ENCODE measurements at regions not wholly inside any gene's neighbourhood (a gene's known extent, or its start where the extent isn't known, plus 50 kb on each side); places are given as distances from the start of the nearest gene placed in this dataset.
"Not testable (repeated sequence)": the region's sequence is repeated elsewhere in the genome, so short reads cannot be mapped to it uniquely, and the experiment has no call there.

GRCh38 chr9:75201480-75202209, 113.3 kb downstream of the OSTF1 start (continued):
- TF ChIP-seq ATF4 (CRISPR knock-in tag; IDR thresholded peaks at IDR 0.05) (no peak), ZNF598 (CRISPR knock-in tag; IDR thresholded peaks at IDR 0.05; ENCODE audit: borderline replicate concordance) (no peak)

- H3K27me3 ChIP-seq (ENCODE audit: control insufficient read depth in 1 of 2, insufficient read depth in 2 of 2, low read length in 2 of 2); H3K9ac ChIP-seq (ENCODE audit: insufficient read depth, low read depth, low read length); POLR2A ChIA-PET; CTCF ChIA-PET (ENCODE audit: low intra/inter-chr PET ratio, low total read pairs); H3K79me2 ChIP-seq (ENCODE audit: insufficient read depth, low read length); H3K4me3 ChIP-seq (replicated peaks in 1 of 3; ENCODE audit: insufficient read depth in 1 of 3, low read depth in 2 of 3, low read length in 3 of 3); H3K27ac ChIP-seq (ENCODE audit: extremely low read length, insufficient read depth, low read length); H3K36me3 ChIP-seq (replicated peaks in 1 of 2; ENCODE audit: control insufficient read depth in 1 of 2, insufficient read depth in 2 of 2, low read length in 2 of 2); H3K4me1 ChIP-seq (ENCODE audit: insufficient read depth, low read length); in situ Hi-C loops (cut with HindIII; ENCODE audit: extremely low pct_ligation_motif_present, low pct_unique_long_range_greater_than_20kb); H3K9me3 ChIP-seq (ENCODE audit: low read length); H2AFZ ChIP-seq (ENCODE audit: low read length); H4K20me1 ChIP-seq (ENCODE audit: insufficient read depth, low read length); FAIRE-seq; intact Hi-C loops (cut with micrococcal nuclease; ENCODE audit: unreplicated experiment); ATAC-seq; BruUV-seq (replicated peaks); DNase-seq (ENCODE audit: low spot score); TF ChIP-seq FOXA1 (IDR thresholded peaks at IDR 0.05): not testable (repeated sequence)
- TF ChIP-seq ZMYM4 (CRISPR knock-in tag; IDR thresholded peaks at IDR 0.05) = 0 out of 2 replicates have a peak, but pooled peaks have one; percentile 24
- TF ChIP-seq, protein P1, sequence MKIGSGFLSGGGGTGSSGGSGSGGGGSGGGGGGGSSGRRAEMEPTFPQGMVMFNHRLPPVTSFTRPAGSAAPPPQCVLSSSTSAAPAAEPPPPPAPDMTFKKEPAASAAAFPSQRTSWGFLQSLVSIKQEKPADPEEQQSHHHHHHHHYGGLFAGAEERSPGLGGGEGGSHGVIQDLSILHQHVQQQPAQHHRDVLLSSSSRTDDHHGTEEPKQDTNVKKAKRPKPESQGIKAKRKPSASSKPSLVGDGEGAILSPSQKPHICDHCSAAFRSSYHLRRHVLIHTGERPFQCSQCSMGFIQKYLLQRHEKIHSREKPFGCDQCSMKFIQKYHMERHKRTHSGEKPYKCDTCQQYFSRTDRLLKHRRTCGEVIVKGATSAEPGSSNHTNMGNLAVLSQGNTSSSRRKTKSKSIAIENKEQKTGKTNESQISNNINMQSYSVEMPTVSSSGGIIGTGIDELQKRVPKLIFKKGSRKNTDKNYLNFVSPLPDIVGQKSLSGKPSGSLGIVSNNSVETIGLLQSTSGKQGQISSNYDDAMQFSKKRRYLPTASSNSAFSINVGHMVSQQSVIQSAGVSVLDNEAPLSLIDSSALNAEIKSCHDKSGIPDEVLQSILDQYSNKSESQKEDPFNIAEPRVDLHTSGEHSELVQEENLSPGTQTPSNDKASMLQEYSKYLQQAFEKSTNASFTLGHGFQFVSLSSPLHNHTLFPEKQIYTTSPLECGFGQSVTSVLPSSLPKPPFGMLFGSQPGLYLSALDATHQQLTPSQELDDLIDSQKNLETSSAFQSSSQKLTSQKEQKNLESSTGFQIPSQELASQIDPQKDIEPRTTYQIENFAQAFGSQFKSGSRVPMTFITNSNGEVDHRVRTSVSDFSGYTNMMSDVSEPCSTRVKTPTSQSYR (CRISPR knock-in tag; IDR thresholded peaks at IDR 0.05; ENCODE audit: borderline replicate concordance) = peak; percentile 92
- TF ChIP-seq, protein P2, sequence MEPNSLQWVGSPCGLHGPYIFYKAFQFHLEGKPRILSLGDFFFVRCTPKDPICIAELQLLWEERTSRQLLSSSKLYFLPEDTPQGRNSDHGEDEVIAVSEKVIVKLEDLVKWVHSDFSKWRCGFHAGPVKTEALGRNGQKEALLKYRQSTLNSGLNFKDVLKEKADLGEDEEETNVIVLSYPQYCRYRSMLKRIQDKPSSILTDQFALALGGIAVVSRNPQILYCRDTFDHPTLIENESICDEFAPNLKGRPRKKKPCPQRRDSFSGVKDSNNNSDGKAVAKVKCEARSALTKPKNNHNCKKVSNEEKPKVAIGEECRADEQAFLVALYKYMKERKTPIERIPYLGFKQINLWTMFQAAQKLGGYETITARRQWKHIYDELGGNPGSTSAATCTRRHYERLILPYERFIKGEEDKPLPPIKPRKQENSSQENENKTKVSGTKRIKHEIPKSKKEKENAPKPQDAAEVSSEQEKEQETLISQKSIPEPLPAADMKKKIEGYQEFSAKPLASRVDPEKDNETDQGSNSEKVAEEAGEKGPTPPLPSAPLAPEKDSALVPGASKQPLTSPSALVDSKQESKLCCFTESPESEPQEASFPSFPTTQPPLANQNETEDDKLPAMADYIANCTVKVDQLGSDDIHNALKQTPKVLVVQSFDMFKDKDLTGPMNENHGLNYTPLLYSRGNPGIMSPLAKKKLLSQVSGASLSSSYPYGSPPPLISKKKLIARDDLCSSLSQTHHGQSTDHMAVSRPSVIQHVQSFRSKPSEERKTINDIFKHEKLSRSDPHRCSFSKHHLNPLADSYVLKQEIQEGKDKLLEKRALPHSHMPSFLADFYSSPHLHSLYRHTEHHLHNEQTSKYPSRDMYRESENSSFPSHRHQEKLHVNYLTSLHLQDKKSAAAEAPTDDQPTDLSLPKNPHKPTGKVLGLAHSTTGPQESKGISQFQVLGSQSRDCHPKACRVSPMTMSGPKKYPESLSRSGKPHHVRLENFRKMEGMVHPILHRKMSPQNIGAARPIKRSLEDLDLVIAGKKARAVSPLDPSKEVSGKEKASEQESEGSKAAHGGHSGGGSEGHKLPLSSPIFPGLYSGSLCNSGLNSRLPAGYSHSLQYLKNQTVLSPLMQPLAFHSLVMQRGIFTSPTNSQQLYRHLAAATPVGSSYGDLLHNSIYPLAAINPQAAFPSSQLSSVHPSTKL (CRISPR knock-in tag; IDR thresholded peaks at IDR 0.05) = peak; percentile 22; the same call in 1 of the 2 replicates
- TF ChIP-seq SALL1 (CRISPR knock-in tag; IDR thresholded peaks at IDR 0.05) = peak; percentile 15; the same call in 1 of the 2 replicates
- TF ChIP-seq FOXA1 (CRISPR knock-in tag; IDR thresholded peaks at IDR 0.05) = peak; percentile 73
- TF ChIP-seq FOXA3 (CRISPR knock-in tag; IDR thresholded peaks at IDR 0.05) = peak; percentile 55; the same call in 1 of the 2 replicates
- WGBS (ENCODE audit: low lambda C conversion rate) = 42% methylated on average over 7 of the region's 12 CpGs
- H3K4me2 ChIP-seq (ENCODE audit: low read depth, low read length) = peak overlapping the region; percentile 36; the same call in 1 of the 2 replicates
Measured at GRCh38 chr9:75207997-75208396, 119.7 kb downstream of the OSTF1 start.
